ENCODE measurements at regions not wholly inside any gene's neighbourhood (a gene's known extent, or its start where the extent isn't known, plus 50 kb on each side); places are given as distances from the start of the nearest gene placed in this dataset.

- TF ChIP-seq CTCF (conservative IDR thresholded peaks at IDR 0.05; ENCODE audit: low read depth in 2 of 2) (no peak), EZH2 (IDR thresholded peaks at IDR 0.05; ENCODE audit: low read depth, unreplicated experiment) (no peak), ZNF114 (CRISPR knock-in tag; IDR thresholded peaks at IDR 0.05) (no peak), POLR2AphosphoS5 (IDR thresholded peaks at IDR 0.05; ENCODE audit: low read depth) (no peak), EZH2phosphoT487 (IDR thresholded peaks at IDR 0.05; ENCODE audit: unreplicated experiment) (no peak)
- TF ChIP-seq, protein P1, sequence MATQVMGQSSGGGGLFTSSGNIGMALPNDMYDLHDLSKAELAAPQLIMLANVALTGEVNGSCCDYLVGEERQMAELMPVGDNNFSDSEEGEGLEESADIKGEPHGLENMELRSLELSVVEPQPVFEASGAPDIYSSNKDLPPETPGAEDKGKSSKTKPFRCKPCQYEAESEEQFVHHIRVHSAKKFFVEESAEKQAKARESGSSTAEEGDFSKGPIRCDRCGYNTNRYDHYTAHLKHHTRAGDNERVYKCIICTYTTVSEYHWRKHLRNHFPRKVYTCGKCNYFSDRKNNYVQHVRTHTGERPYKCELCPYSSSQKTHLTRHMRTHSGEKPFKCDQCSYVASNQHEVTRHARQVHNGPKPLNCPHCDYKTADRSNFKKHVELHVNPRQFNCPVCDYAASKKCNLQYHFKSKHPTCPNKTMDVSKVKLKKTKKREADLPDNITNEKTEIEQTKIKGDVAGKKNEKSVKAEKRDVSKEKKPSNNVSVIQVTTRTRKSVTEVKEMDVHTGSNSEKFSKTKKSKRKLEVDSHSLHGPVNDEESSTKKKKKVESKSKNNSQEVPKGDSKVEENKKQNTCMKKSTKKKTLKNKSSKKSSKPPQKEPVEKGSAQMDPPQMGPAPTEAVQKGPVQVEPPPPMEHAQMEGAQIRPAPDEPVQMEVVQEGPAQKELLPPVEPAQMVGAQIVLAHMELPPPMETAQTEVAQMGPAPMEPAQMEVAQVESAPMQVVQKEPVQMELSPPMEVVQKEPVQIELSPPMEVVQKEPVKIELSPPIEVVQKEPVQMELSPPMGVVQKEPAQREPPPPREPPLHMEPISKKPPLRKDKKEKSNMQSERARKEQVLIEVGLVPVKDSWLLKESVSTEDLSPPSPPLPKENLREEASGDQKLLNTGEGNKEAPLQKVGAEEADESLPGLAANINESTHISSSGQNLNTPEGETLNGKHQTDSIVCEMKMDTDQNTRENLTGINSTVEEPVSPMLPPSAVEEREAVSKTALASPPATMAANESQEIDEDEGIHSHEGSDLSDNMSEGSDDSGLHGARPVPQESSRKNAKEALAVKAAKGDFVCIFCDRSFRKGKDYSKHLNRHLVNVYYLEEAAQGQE (IDR thresholded peaks at IDR 0.05; ENCODE audit: unreplicated experiment): no peak
- TF ChIP-seq, protein P2, sequence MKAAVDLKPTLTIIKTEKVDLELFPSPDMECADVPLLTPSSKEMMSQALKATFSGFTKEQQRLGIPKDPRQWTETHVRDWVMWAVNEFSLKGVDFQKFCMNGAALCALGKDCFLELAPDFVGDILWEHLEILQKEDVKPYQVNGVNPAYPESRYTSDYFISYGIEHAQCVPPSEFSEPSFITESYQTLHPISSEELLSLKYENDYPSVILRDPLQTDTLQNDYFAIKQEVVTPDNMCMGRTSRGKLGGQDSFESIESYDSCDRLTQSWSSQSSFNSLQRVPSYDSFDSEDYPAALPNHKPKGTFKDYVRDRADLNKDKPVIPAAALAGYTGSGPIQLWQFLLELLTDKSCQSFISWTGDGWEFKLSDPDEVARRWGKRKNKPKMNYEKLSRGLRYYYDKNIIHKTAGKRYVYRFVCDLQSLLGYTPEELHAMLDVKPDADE (IDR thresholded peaks at IDR 0.05): no peak
These were observed 316.4 kb upstream of the IGFBP3 start for GRCh38 chr7:46237466-46237865.
